ENCODE measurements at regions not wholly inside any gene's neighbourhood (a gene's known extent, or its start where the extent isn't known, plus 50 kb on each side); places are given as distances from the start of the nearest gene placed in this dataset.

- Mint-ChIP-seq H3K36me3 (ENCODE audit: low read depth) (no peaks in the 10 kb centered on the region), H3K4me1 (no peaks in the 10 kb centered on the region), H3K27me3 (no peaks in the 10 kb centered on the region), H3K4me3 (no peak overlapping the region), H3K9me3 (peaks cover 2% of the 10 kb centered on the region), H3K27ac (no peak overlapping the region)
- CTCF ChIA-PET: interaction anchor here (0.5 kb wide), 1 partner anchor 764 kb away, joined by 3 read pairs; no protein-coding TSS in a partner anchor
- POLR2A ChIA-PET: no interaction called here
- no peak for DNase-seq
Measured at GRCh38 chr4:156710365-156711192, 261.0 kb downstream of the PDGFC start.

- Mint-ChIP-seq H3K27ac (no peak overlapping the region), H3K4me1 (no peaks in the 10 kb centered on the region), H3K36me3 (ENCODE audit: low read depth) (no peaks in the 10 kb centered on the region), H3K27me3 (no peaks in the 10 kb centered on the region), H3K9me3 (no peaks in the 10 kb centered on the region), H3K4me3 (no peak overlapping the region)
- ChIA-PET POLR2A (no interaction called here), CTCF (no interaction called here)
- DNase-seq: no peak
Measured at GRCh38 chr4:156705311-156705710, 266.3 kb downstream of the PDGFC start.

- no peaks in the 10 kb centered on the region for H3K27me3 Mint-ChIP-seq
- no peaks in the 10 kb centered on the region for H3K36me3 Mint-ChIP-seq (ENCODE audit: low read depth)
- CTCF ChIA-PET: no interaction called here
- no peak for DNase-seq
- H3K4me1 Mint-ChIP-seq: no peaks in the 10 kb centered on the region
- POLR2A ChIA-PET: no interaction called here
- no peaks in the 10 kb centered on the region for H3K9me3 Mint-ChIP-seq
- no peak overlapping the region for H3K27ac Mint-ChIP-seq
- H3K4me3 Mint-ChIP-seq: no peak overlapping the region
Measured at GRCh38 chr4:156695163-156695562, 276.4 kb downstream of the PDGFC start.

- ChIA-PET CTCF (no interaction called here), POLR2A (no interaction called here)
- no peak overlapping the region for H3K27ac Mint-ChIP-seq
- H3K4me1 Mint-ChIP-seq: no peaks in the 10 kb centered on the region
- H3K36me3 Mint-ChIP-seq (ENCODE audit: low read depth): no peaks in the 10 kb centered on the region
- H3K4me3 Mint-ChIP-seq: no peak overlapping the region
- no peaks in the 10 kb centered on the region for H3K9me3 Mint-ChIP-seq
- H3K27me3 Mint-ChIP-seq: no peaks in the 10 kb centered on the region
- no peak for DNase-seq
Measured at GRCh38 chr4:156694413-156694812, 277.2 kb downstream of the PDGFC start.

GRCh38 chr4:156693557-156693956, 278.0 kb downstream of the PDGFC start:
- Mint-ChIP-seq H3K27me3 (no peaks in the 10 kb centered on the region), H3K27ac (no peak overlapping the region), H3K4me3 (no peak overlapping the region), H3K9me3 (no peaks in the 10 kb centered on the region), H3K36me3 (ENCODE audit: low read depth) (no peaks in the 10 kb centered on the region), H3K4me1 (no peaks in the 10 kb centered on the region)
- no peak for DNase-seq
- POLR2A ChIA-PET: no interaction called here
- CTCF ChIA-PET: no interaction called here

GRCh38 chr4:156692016-156692415, 279.6 kb downstream of the PDGFC start:
- H3K9me3 Mint-ChIP-seq: no peaks in the 10 kb centered on the region
- no peak overlapping the region for H3K4me3 Mint-ChIP-seq
- no peaks in the 10 kb centered on the region for H3K4me1 Mint-ChIP-seq
- DNase-seq: no peak
- POLR2A ChIA-PET: no interaction called here
- H3K27ac Mint-ChIP-seq: no peak overlapping the region
- H3K36me3 Mint-ChIP-seq (ENCODE audit: low read depth): no peaks in the 10 kb centered on the region
- CTCF ChIA-PET: no interaction called here
- no peaks in the 10 kb centered on the region for H3K27me3 Mint-ChIP-seq

- H3K27me3 Mint-ChIP-seq: no peaks in the 10 kb centered on the region
- CTCF ChIA-PET: no interaction called here
- no peak overlapping the region for H3K27ac Mint-ChIP-seq
- no peak overlapping the region for H3K4me3 Mint-ChIP-seq
- POLR2A ChIA-PET: no interaction called here
- H3K4me1 Mint-ChIP-seq: no peaks in the 10 kb centered on the region
- no peak for DNase-seq
- H3K36me3 Mint-ChIP-seq (ENCODE audit: low read depth): no peaks in the 10 kb centered on the region
- no peaks in the 10 kb centered on the region for H3K9me3 Mint-ChIP-seq
Measured at GRCh38 chr4:156690572-156690971, 281.0 kb downstream of the PDGFC start.

GRCh38 chr4:156686120-156686519, 285.5 kb downstream of the PDGFC start:
- no peaks in the 10 kb centered on the region for H3K9me3 Mint-ChIP-seq
- H3K36me3 Mint-ChIP-seq (ENCODE audit: low read depth): no peaks in the 10 kb centered on the region
- no peak overlapping the region for H3K27ac Mint-ChIP-seq

GRCh38 chr4:156685308-156685707, 286.3 kb downstream of the PDGFC start:
- Mint-ChIP-seq H3K4me3 (no peak overlapping the region), H3K36me3 (ENCODE audit: low read depth) (no peaks in the 10 kb centered on the region), H3K4me1 (no peaks in the 10 kb centered on the region), H3K27me3 (no peaks in the 10 kb centered on the region), H3K27ac (no peak overlapping the region), H3K9me3 (no peaks in the 10 kb centered on the region)
- ChIA-PET CTCF (no interaction called here), POLR2A (no interaction called here)
- no peak for DNase-seq

More at GRCh38 chr4:156686120-156686519, 285.5 kb downstream of the PDGFC start:
- H3K4me1 Mint-ChIP-seq: no peaks in the 10 kb centered on the region
- POLR2A ChIA-PET: no interaction called here
- H3K4me3 Mint-ChIP-seq: no peak overlapping the region
- CTCF ChIA-PET: no interaction called here
- no peak for DNase-seq
- no peaks in the 10 kb centered on the region for H3K27me3 Mint-ChIP-seq

GRCh38 chr4:156677656-156678055, 293.9 kb downstream of the PDGFC start:
- Mint-ChIP-seq H3K36me3 (ENCODE audit: low read depth) (no peaks in the 10 kb centered on the region), H3K27me3 (no peaks in the 10 kb centered on the region), H3K4me3 (no peak overlapping the region), H3K4me1 (no peaks in the 10 kb centered on the region), H3K9me3 (no peaks in the 10 kb centered on the region), H3K27ac (no peak overlapping the region)
- DNase-seq: no peak
- POLR2A ChIA-PET: no interaction called here
- CTCF ChIA-PET: no interaction called here

GRCh38 chr4:156677131-156677531, 294.5 kb downstream of the PDGFC start:
- Mint-ChIP-seq H3K4me1 (no peaks in the 10 kb centered on the region), H3K27me3 (no peaks in the 10 kb centered on the region), H3K4me3 (no peak overlapping the region), H3K27ac (no peak overlapping the region), H3K9me3 (no peaks in the 10 kb centered on the region), H3K36me3 (ENCODE audit: low read depth) (no peaks in the 10 kb centered on the region)
- POLR2A ChIA-PET: no interaction called here
- CTCF ChIA-PET: no interaction called here
- DNase-seq: no peak

- DNase-seq: no peak
- POLR2A ChIA-PET: no interaction called here
Measured at GRCh38 chr4:156676116-156676851, 295.3 kb downstream of the PDGFC start.

GRCh38 chr4:156673483-156673882, 298.1 kb downstream of the PDGFC start:
- no peaks in the 10 kb centered on the region for H3K4me1 Mint-ChIP-seq
- H3K27ac Mint-ChIP-seq: no peak overlapping the region
- CTCF ChIA-PET: no interaction called here
- POLR2A ChIA-PET: no interaction called here
- H3K27me3 Mint-ChIP-seq: no peaks in the 10 kb centered on the region
- no peaks in the 10 kb centered on the region for H3K9me3 Mint-ChIP-seq
- no peak for DNase-seq
- no peak overlapping the region for H3K4me3 Mint-ChIP-seq
- no peaks in the 10 kb centered on the region for H3K36me3 Mint-ChIP-seq (ENCODE audit: low read depth)

More at GRCh38 chr4:156676116-156676851, 295.3 kb downstream of the PDGFC start:
- Mint-ChIP-seq H3K4me1 (no peaks in the 10 kb centered on the region), H3K4me3 (no peak overlapping the region), H3K27me3 (no peaks in the 10 kb centered on the region), H3K27ac (no peak overlapping the region), H3K9me3 (no peaks in the 10 kb centered on the region), H3K36me3 (ENCODE audit: low read depth) (no peaks in the 10 kb centered on the region)
- CTCF ChIA-PET: no interaction called here

Data from activated CD4-positive, alpha-beta T cell treated with anti-CD3 and anti-CD28 coated beads, Interleukin-2, amount 10 ng/mL, durations not matched to agents 7 days and 5 days (primary cell).